A673 (cell line): ENCODE measurements at regions not wholly inside any gene's neighbourhood (a gene's known extent, or its start where the extent isn't known, plus 50 kb on each side); places are given as distances from the start of the nearest gene placed in this dataset.

Source experiments
- BruUV-seq: library from RNA; stranded (reverse); fragments of 400-500 nt; replicated peaks from 2 replicates; lab custom pipeline; 2021; lab: Mats Ljungman, UMichigan
- CTCF ChIA-PET: fragments of 300-600 bp; sonication (Branson Sonifier 250); formaldehyde crosslinking; loops from one replicate; lab custom pipeline; 2022; ENCODE audit warnings: antibody characterized with exemption; lab: Charles Lee
- POLR2A ChIA-PET: fragments of 300-600 bp; sonication (Branson Sonifier 250); formaldehyde crosslinking; loops from one replicate; lab custom pipeline; 2022; ENCODE audit warnings: antibody characterized with exemption; ENCODE audit not compliant: low non-redundant PET; lab: Charles Lee
- DNase-seq: peaks from one replicate; pipeline ENCODE4 v3.0.0-alpha.2; 2015; ENCODE audit warnings: low spot score
- H3K27ac ChIP-seq: fragments of 200-600 bp; sonication (generic); 2 replicates; pipeline ENCODE4 v1.5.1; 2016; ENCODE audit warnings: mixed run types, low read depth, mild to moderate bottlenecking, mixed read lengths, antibody characterized with exemption, low read length; ENCODE audit not compliant: poor library complexity, severe bottlenecking
- H3K27me3 ChIP-seq: fragments of 200-600 bp; sonication (generic); replicated peaks from 2 replicates; pipeline ENCODE4 v1.6.1; 2017; ENCODE audit warnings: mixed run types, low read depth, mild to moderate bottlenecking, mixed read lengths, antibody characterized with exemption, low read length; ENCODE audit not compliant: insufficient read depth, poor library complexity
- H3K36me3 ChIP-seq: fragments of 200-600 bp; sonication (generic); 2 replicates; pipeline ENCODE4 v1.6.1; 2016; ENCODE audit warnings: mixed run types, mild to moderate bottlenecking, mixed read lengths, antibody characterized with exemption, low read length; ENCODE audit not compliant: insufficient read depth, poor library complexity, severe bottlenecking
- H3K4me1 ChIP-seq: fragments of 200-600 bp; sonication (generic); 2 replicates; pipeline ENCODE4 v1.6.1; 2017; ENCODE audit warnings: mixed run types, mild to moderate bottlenecking, mixed read lengths, antibody characterized with exemption, low read length; ENCODE audit not compliant: insufficient read depth, poor library complexity, severe bottlenecking
- H3K4me3 ChIP-seq: fragments of 200-600 bp; sonication (generic); 2 replicates; pipeline ENCODE4 v1.5.1; 2016; ENCODE audit warnings: low read depth, mixed run types, mild to moderate bottlenecking, mixed read lengths, low read length; ENCODE audit not compliant: poor library complexity, severe bottlenecking
- H3K9me3 ChIP-seq: fragments of 200-600 bp; sonication (generic); 2 replicates; pipeline ENCODE4 v1.6.1; 2016; ENCODE audit warnings: mixed run types, low read depth, mild to moderate bottlenecking, mixed read lengths, antibody characterized with exemption, low read length; ENCODE audit not compliant: poor library complexity, severe bottlenecking
- CTCF ChIP-seq: fragments of 300-800, 200-600 bp; sonication (generic); conservative IDR thresholded peaks from 2 replicates; pipeline ENCODE4 v1.5.1; 2017; ENCODE audit warnings: low read depth, mild to moderate bottlenecking, antibody characterized with exemption, low read length, moderate library complexity, mixed read lengths
- EZH2 ChIP-seq: fragments of 200-600 bp; sonication (generic); IDR thresholded peaks from 2 replicates; pipeline ENCODE4 v1.6.1; 2017; ENCODE audit warnings: borderline replicate concordance, low read depth, mild to moderate bottlenecking, mixed read lengths, antibody characterized with exemption, low read length; ENCODE audit not compliant: poor library complexity, severe bottlenecking
- intact Hi-C: fragments of 100-400 bp; cut with micrococcal nuclease; formaldehyde crosslinking; loops from one replicate; pipeline ENCODE4 v1.10.0; 2022; ENCODE audit not compliant: unreplicated experiment

- no peak for DNase-seq
- TF ChIP-seq CTCF (no peak), EZH2 (no peak)
- CTCF ChIA-PET: no interaction called here
- POLR2A ChIA-PET: no interaction called here
- Histone ChIP-seq H3K9me3 (no peaks in the 10 kb centered on the region), H3K4me1 (no peaks in the 10 kb centered on the region), H3K27me3 (no peaks in the 10 kb centered on the region), H3K27ac (no peak overlapping the region), H3K4me3 (no peak overlapping the region), H3K36me3 (no peaks in the 10 kb centered on the region)
- no TSS peak for BruUV-seq
- intact Hi-C loops: no loop called here
These were observed 398.6 kb upstream of the EPHA7 start for GRCh38 chr6:93817937-93818336.

- DNase-seq: no peak
- no peak for TF ChIP-seq CTCF
- TF ChIP-seq EZH2: no peak
- Histone ChIP-seq H3K9me3 (no peaks in the 10 kb centered on the region), H3K36me3 (no peaks in the 10 kb centered on the region), H3K27ac (no peak overlapping the region), H3K4me3 (no peak overlapping the region), H3K27me3 (no peaks in the 10 kb centered on the region), H3K4me1 (no peaks in the 10 kb centered on the region)
- intact Hi-C loops: no loop called here
- ChIA-PET CTCF (no interaction called here), POLR2A (no interaction called here)
- no TSS peak for BruUV-seq
These were observed 387.3 kb upstream of the EPHA7 start for GRCh38 chr6:93806409-93807270.

GRCh38 chr6:93801101-93801847, 381.9 kb upstream of the EPHA7 start:
- Histone ChIP-seq H3K27ac (no peak overlapping the region), H3K36me3 (no peaks in the 10 kb centered on the region), H3K9me3 (no peaks in the 10 kb centered on the region), H3K27me3 (no peaks in the 10 kb centered on the region), H3K4me3 (no peak overlapping the region), H3K4me1 (no peaks in the 10 kb centered on the region)
- no peak for DNase-seq
- ChIA-PET CTCF (no interaction called here), POLR2A (no interaction called here)
- intact Hi-C loops: no loop called here
- TF ChIP-seq EZH2 (no peak), CTCF (no peak)
- no TSS peak for BruUV-seq
